ENCODE measurements at regions not wholly inside any gene's neighbourhood (a gene's known extent, or its start where the extent isn't known, plus 50 kb on each side); places are given as distances from the start of the nearest gene placed in this dataset.

DNA sequence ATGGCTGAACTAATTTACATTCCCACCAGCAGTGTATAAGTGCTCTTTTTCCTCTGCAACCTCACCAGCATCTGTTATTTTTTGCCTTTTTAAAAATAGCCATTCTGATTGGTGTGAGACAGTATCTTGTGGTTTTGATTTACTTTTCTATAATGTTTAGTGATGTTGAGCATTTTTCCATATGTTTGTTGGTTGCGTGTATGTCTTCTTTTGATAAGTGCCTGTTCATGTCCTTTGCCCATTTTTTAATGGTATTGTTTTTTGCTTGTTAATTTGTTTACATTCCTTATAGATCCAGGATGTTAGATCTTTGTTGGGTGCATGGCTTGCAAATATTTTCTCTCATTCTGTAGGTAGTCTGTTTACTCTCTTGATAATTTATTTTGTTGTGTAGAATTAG, 169.9 kb downstream of the PRL start:
- TF ChIP-seq, protein P1, sequence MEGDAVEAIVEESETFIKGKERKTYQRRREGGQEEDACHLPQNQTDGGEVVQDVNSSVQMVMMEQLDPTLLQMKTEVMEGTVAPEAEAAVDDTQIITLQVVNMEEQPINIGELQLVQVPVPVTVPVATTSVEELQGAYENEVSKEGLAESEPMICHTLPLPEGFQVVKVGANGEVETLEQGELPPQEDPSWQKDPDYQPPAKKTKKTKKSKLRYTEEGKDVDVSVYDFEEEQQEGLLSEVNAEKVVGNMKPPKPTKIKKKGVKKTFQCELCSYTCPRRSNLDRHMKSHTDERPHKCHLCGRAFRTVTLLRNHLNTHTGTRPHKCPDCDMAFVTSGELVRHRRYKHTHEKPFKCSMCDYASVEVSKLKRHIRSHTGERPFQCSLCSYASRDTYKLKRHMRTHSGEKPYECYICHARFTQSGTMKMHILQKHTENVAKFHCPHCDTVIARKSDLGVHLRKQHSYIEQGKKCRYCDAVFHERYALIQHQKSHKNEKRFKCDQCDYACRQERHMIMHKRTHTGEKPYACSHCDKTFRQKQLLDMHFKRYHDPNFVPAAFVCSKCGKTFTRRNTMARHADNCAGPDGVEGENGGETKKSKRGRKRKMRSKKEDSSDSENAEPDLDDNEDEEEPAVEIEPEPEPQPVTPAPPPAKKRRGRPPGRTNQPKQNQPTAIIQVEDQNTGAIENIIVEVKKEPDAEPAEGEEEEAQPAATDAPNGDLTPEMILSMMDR (IDR thresholded peaks at IDR 0.05; ENCODE audit: insufficient read depth, low read length): no peak
- TF ChIP-seq POLR2AphosphoS5 (IDR thresholded peaks at IDR 0.05; ENCODE audit: low read depth) (no peak), REST (IDR thresholded peaks at IDR 0.05; ENCODE audit: insufficient replicate concordance, low read depth) (no peak), GABPA (IDR thresholded peaks at IDR 0.05; ENCODE audit: low read depth) (no peak), SPI1 (IDR thresholded peaks at IDR 0.05; ENCODE audit: borderline replicate concordance, low read depth) (no peak)
